Parathyroid adenoma (tissue), 2 donors: ENCODE measurements at regions not wholly inside any gene's neighbourhood (a gene's known extent, or its start where the extent isn't known, plus 50 kb on each side); places are given as distances from the start of the nearest gene placed in this dataset.
"Not testable (repeated sequence)": the region's sequence is repeated elsewhere in the genome, so short reads cannot be mapped to it uniquely, and the experiment has no call there.

Experiments
- H2AFZ ChIP-seq: fragments of 300-600 bp; sonication (generic); one replicate; pipeline ENCODE4 v1.7.0; 2017; ENCODE audit warnings: antibody characterized with exemption, mild to moderate bottlenecking
- H3K27ac ChIP-seq: fragments of 300-600 bp; sonication (generic); one replicate; pipeline ENCODE4 v1.7.0; 2017
- H3K27me3 ChIP-seq: fragments of 300-600 bp; sonication (generic); one replicate; pipeline ENCODE4 v1.7.0; 2017; ENCODE audit warnings: low read length; ENCODE audit not compliant: control insufficient read depth, insufficient read depth
- H3K36me3 ChIP-seq: fragments of 300-600 bp; sonication (generic); one replicate; pipeline ENCODE4 v1.7.0; 2017; ENCODE audit warnings: low read length; ENCODE audit not compliant: control insufficient read depth, insufficient read depth
- H3K4me1 ChIP-seq: fragments of 300-600 bp; sonication (generic); one replicate; pipeline ENCODE4 v1.7.0; 2017; ENCODE audit warnings: control low read depth
- H3K4me2 ChIP-seq: fragments of 300-600 bp; sonication (generic); one replicate; pipeline ENCODE4 v1.7.0; 2017; ENCODE audit warnings: low read length
- H3K4me3 ChIP-seq: fragments of 300-600 bp; sonication (generic); one replicate; pipeline ENCODE4 v1.7.0; 2017; ENCODE audit warnings: low read depth, low read length
- H3K79me2 ChIP-seq: fragments of 300-600 bp; sonication (generic); one replicate; pipeline ENCODE4 v1.7.0; 2017; ENCODE audit warnings: control low read depth
- H3K9ac ChIP-seq: fragments of 300-600 bp; sonication (generic); one replicate; pipeline ENCODE4 v1.7.0; 2017; ENCODE audit warnings: mild to moderate bottlenecking
- H3K9me3 ChIP-seq: fragments of 300-600 bp; sonication (generic); one replicate; pipeline ENCODE4 v1.7.0; 2017; ENCODE audit warnings: low read length; ENCODE audit not compliant: control insufficient read depth
- CTCF ChIP-seq: fragments of 300-600 bp; sonication (generic); IDR thresholded peaks from one replicate; pipeline ENCODE4 v1.7.0; 2017; ENCODE audit warnings: antibody characterized with exemption, mild to moderate bottlenecking
- donor health status: primary hyperparathyroidism.

GRCh38 chr14:35927727-35928126, 101.6 kb downstream of the BRMS1L start:
- Histone ChIP-seq H3K4me3 (no peak overlapping the region), H3K4me1 (no peaks in the 10 kb centered on the region), H2AFZ (no peak overlapping the region), H3K9me3 (no peaks in the 10 kb centered on the region), H3K4me2 (no peak overlapping the region), H3K36me3 (no peaks in the 10 kb centered on the region), H3K9ac (no peak overlapping the region), H3K27ac (no peak overlapping the region), H3K79me2 (no peaks in the 10 kb centered on the region), H3K27me3 (no peaks in the 10 kb centered on the region)
- TF ChIP-seq CTCF = no peak

GRCh38 chr14:35925319-35925718, 99.2 kb downstream of the BRMS1L start:
- no peaks in the 10 kb centered on the region for H3K79me2 ChIP-seq
- no peaks in the 10 kb centered on the region for H3K27me3 ChIP-seq
- H3K4me3 ChIP-seq = no peak overlapping the region
- no peak overlapping the region for H3K27ac ChIP-seq
- no peak overlapping the region for H3K4me2 ChIP-seq
- H3K36me3 ChIP-seq = no peaks in the 10 kb centered on the region
- H3K9me3 ChIP-seq = no peaks in the 10 kb centered on the region
- no peak for TF ChIP-seq CTCF
- H3K9ac ChIP-seq = no peak overlapping the region
- no peaks in the 10 kb centered on the region for H3K4me1 ChIP-seq
- H2AFZ ChIP-seq = no peak overlapping the region

GRCh38 chr14:35922590-35922989, 96.5 kb downstream of the BRMS1L start:
- H3K27me3 ChIP-seq, H3K27ac ChIP-seq, H3K4me1 ChIP-seq, H3K79me2 ChIP-seq, H3K36me3 ChIP-seq, H3K4me3 ChIP-seq, H3K9ac ChIP-seq, H3K4me2 ChIP-seq, H3K9me3 ChIP-seq, H2AFZ ChIP-seq: not testable (repeated sequence)

GRCh38 chr14:35921745-35922144, 95.6 kb downstream of the BRMS1L start:
- Histone ChIP-seq H2AFZ (no peak overlapping the region), H3K27ac (no peak overlapping the region), H3K79me2 (no peaks in the 10 kb centered on the region), H3K4me3 (no peak overlapping the region), H3K9ac (no peak overlapping the region), H3K36me3 (no peaks in the 10 kb centered on the region), H3K4me1 (no peaks in the 10 kb centered on the region), H3K27me3 (no peaks in the 10 kb centered on the region), H3K4me2 (no peak overlapping the region), H3K9me3 (no peaks in the 10 kb centered on the region)
- no peak for TF ChIP-seq CTCF
